Thyroid gland (tissue), 4 donors: ENCODE measurements at regions not wholly inside any gene's neighbourhood (a gene's known extent, or its start where the extent isn't known, plus 50 kb on each side); places are given as distances from the start of the nearest gene placed in this dataset.

Experiments used
- DNase-seq, 2 donors: peaks; one replicate each; pipeline ENCODE4 v3.0.0-alpha.2; 2019
- H3K27ac ChIP-seq, 3 donors: fragments of 200-600 bp; sonication (generic); 1 replicate in 2 of 3; 2 replicates in 1 of 3; pipeline ENCODE4 v1.5.1; 2016 to 2019; ENCODE audit warnings: mild to moderate bottlenecking in 1 of 3, moderate library complexity in 1 of 3
- H3K27me3 ChIP-seq: fragments of 200-600 bp; sonication (generic); one replicate; pipeline ENCODE4 v1.5.1; 2019
- H3K36me3 ChIP-seq, 2 donors: fragments of 200-600 bp; sonication (generic); one replicate each; pipeline ENCODE4 v1.5.1; 2016 to 2019
- H3K4me1 ChIP-seq, 2 donors: fragments of 200-600 bp; sonication (generic); one replicate each; pipeline ENCODE4 v1.5.1; 2017 to 2019
- H3K4me3 ChIP-seq, 3 donors: fragments of 200-600 bp; sonication (generic); replicated peaks in 1 of 3; 1 replicate in 2 of 3; 2 replicates in 1 of 3; pipeline ENCODE4 v1.5.1; 2016; ENCODE audit warnings: mild to moderate bottlenecking in 1 of 3
- H3K9me3 ChIP-seq: fragments of 200-600 bp; sonication (generic); one replicate; pipeline ENCODE4 v1.5.1; 2017
- CTCF ChIP-seq, 6 experiments: fragments of 200-600 bp in 3 of 6; fragments of 450-650 bp in 3 of 6; sonication (generic) in 3 of 6; IDR thresholded peaks; one replicate each; pipeline ENCODE4 v1.5.1; 2016 to 2019; ENCODE audit warnings: antibody characterized with exemption in 6 of 6, mild to moderate bottlenecking in 2 of 6, inconsistent platforms in 1 of 6, moderate library complexity in 1 of 6
- POLR2A ChIP-seq, 2 donors: fragments of 450-650 bp; IDR thresholded peaks; one replicate each; pipeline ENCODE4 v1.6.1; 2017; ENCODE audit warnings: antibody characterized with exemption in 2 of 2, mild to moderate bottlenecking in 2 of 2, moderate library complexity in 1 of 2
- WGBS, 2 donors: methylation state at CpG; one replicate each; pipeline ENCODE4 v1.1.5; 2017; 5-methylcytosine and 5-hydroxymethylcytosine counted together
- intact Hi-C: fragments of 100-400 bp; cut with DNase I; formaldehyde crosslinking; loops from one replicate; pipeline ENCODE4 v1.15.1; 2023

DNA sequence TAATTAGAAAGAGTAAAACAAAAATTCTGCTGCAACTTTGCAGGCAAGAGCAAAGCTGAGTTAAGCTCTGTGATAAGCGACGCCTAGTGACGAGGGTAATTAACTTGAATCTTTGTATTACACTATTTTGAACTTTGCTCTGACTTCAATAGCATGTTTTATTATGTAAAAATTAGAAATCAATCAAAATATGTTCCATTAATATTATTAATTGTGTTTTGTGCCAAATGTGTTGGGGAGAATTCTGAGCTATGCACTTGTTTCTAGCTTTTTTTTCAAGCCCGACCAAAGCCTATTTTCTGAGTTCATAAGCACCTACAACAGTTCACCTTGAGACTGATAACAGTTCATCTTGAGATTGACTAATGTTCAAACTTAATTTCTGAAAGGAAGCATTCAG is 90.1 kb upstream of the PDE3A start:
- DNase-seq = no peak
- no peak overlapping the region for H3K4me3 ChIP-seq
- no peaks in the 10 kb centered on the region for H3K9me3 ChIP-seq
- no peaks in the 10 kb centered on the region for H3K27me3 ChIP-seq
- intact Hi-C loops = no loop called here
- TF ChIP-seq POLR2A (IDR thresholded peaks at IDR 0.05) (no peak), CTCF (IDR thresholded peaks at IDR 0.05) (no peak)
- no peak overlapping the region for H3K27ac ChIP-seq
- WGBS, 2 donors = 91 to 92% methylated on average over 4 of the region's 4 CpGs
- no peaks in the 10 kb centered on the region for H3K36me3 ChIP-seq
- H3K4me1 ChIP-seq = no peaks in the 10 kb centered on the region

DNA sequence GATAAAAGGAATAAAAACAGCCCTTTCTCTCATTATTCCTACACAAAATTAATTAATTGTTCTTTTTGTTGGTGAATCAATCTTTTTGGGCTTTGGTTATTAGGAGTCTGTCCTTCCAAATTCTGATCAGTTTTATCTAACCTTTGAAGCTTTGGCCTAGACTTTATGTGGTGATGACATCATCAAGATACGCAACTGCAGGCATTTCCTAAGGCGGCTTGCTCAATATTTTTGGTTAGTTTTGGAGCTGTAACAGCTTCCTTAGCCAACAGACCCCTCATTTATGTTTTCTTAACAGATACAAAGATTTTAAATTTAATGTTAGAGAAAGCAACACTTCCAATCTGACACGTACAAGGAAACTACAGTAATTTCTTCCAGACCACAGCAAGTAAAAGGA is 87.8 kb upstream of the PDE3A start:
- TF ChIP-seq POLR2A (IDR thresholded peaks at IDR 0.05) (no peak), CTCF (IDR thresholded peaks at IDR 0.05) (no peak)
- Histone ChIP-seq H3K36me3 (no peaks in the 10 kb centered on the region), H3K27ac (no peak overlapping the region), H3K9me3 (no peaks in the 10 kb centered on the region), H3K4me3 (no peak overlapping the region), H3K27me3 (no peaks in the 10 kb centered on the region), H3K4me1 (no peaks in the 10 kb centered on the region)
- no peak for DNase-seq
- intact Hi-C loops = no loop called here
- 83 to 92% methylated on average over 3 of the region's 3 CpGs for WGBS, 2 donors

- Histone ChIP-seq H3K27me3 (no peaks in the 10 kb centered on the region), H3K36me3 (no peaks in the 10 kb centered on the region), H3K9me3 (no peaks in the 10 kb centered on the region), H3K4me1 (no peaks in the 10 kb centered on the region), H3K27ac (no peak overlapping the region), H3K4me3 (no peak overlapping the region)
- intact Hi-C loops = no loop called here
- no peak for TF ChIP-seq POLR2A (IDR thresholded peaks at IDR 0.05)
- TF ChIP-seq CTCF (IDR thresholded peaks at IDR 0.05) = no peak
- DNase-seq = no peak
Measured at GRCh38 chr12:20282401-20282800, 85.9 kb upstream of the PDE3A start.

DNA sequence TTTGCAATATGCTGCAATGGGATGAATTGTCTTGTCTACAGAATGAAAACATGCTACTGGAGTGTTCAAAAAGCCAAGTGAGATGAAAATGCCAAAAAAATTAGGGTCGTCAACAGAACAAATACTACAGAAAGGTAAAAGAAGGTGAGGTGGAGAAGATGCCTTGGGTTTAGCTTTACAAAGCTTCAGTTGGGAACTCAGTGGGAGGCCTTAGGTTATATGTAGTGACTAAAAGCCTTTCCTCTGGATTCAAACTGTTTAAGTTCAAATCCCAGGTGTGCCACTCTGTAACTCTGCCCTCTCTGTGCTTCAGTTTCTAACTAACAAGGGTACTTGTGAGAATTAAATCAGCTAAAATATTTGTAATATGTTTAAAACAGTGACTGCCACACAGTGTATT is 84.9 kb upstream of the PDE3A start:
- H3K4me1 ChIP-seq = no peaks in the 10 kb centered on the region
- no peak overlapping the region for H3K4me3 ChIP-seq
- no peaks in the 10 kb centered on the region for H3K9me3 ChIP-seq
- H3K36me3 ChIP-seq = no peaks in the 10 kb centered on the region
- H3K27ac ChIP-seq = no peak overlapping the region
- intact Hi-C loops = no loop called here
- no peaks in the 10 kb centered on the region for H3K27me3 ChIP-seq
- WGBS, 2 donors = 81 to 84% methylated on average over 1 of the region's 1 CpG
- no peak for DNase-seq
- no peak for TF ChIP-seq CTCF (IDR thresholded peaks at IDR 0.05)

DNA sequence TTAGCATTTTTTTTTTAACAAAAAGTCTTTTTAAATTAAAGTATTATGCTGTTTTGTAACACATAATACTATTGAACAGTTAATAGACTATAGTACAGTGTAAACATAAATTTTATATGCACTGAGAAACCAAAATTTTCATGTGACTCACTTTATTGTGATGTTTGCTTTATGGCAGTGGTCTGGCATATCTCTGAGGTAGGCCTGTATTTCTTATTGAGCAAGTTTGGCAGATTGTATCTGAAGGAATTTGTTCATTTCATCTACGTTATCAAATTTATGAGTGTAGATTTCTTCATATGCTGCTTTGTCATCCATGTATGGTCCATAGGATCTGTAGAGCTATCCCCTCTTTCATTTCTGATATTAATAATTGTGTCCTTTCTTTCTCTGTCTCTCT is 78.8 kb upstream of the PDE3A start:
- Histone ChIP-seq H3K9me3 (no peaks in the 10 kb centered on the region), H3K27me3 (no peaks in the 10 kb centered on the region), H3K36me3 (no peaks in the 10 kb centered on the region), H3K27ac (no peak overlapping the region), H3K4me3 (no peak overlapping the region), H3K4me1 (no peaks in the 10 kb centered on the region)
- TF ChIP-seq POLR2A (IDR thresholded peaks at IDR 0.05) (no peak), CTCF (IDR thresholded peaks at IDR 0.05) (no peak)
- intact Hi-C loops = no loop called here
- 85 to 92% methylated on average over 1 of the region's 1 CpG for WGBS, 2 donors
- DNase-seq = no peak
